HPDE6-E6E7 (cell line): ENCODE measurements at regions not wholly inside any gene's neighbourhood (a gene's known extent, or its start where the extent isn't known, plus 50 kb on each side); places are given as distances from the start of the nearest gene placed in this dataset.

Source experiments
- DNase-seq: peaks from one replicate; pipeline ENCODE4 v3.0.0; 2011; ENCODE audit warnings: missing footprints; ENCODE audit errors: extremely low spot score

- DNase-seq = no peak
These were observed 50.5 kb upstream of the SLC1A4 start for GRCh38 chr2:64938607-64939285.

- no peak for DNase-seq
These were observed 49.8 kb upstream of the SLC1A4 start for GRCh38 chr2:64939332-64939917.
